T-helper 17 cell (primary cell): ENCODE measurements at regions not wholly inside any gene's neighbourhood (a gene's known extent, or its start where the extent isn't known, plus 50 kb on each side); places are given as distances from the start of the nearest gene placed in this dataset.
"Not testable (repeated sequence)": the region's sequence is repeated elsewhere in the genome, so short reads cannot be mapped to it uniquely, and the experiment has no call there.

ENCODE experiments used
- ATAC-seq: fragments of 150-1000 bp; cut with Tn5 transposase; 2 replicates; pipeline ENCODE4 v1.10.0; 2021; ENCODE audit warnings: mild to moderate bottlenecking, moderate library complexity
- DNase-seq, 3 donors: peaks; one replicate each; pipeline versions ENCODE4 v3.0.0 to v3.0.0-alpha.2; 2020 to 2021
- H3K9me3 ChIP-seq: one replicate; pipeline ENCODE4 v1.7.0; 2013; ENCODE audit warnings: low read length, mild to moderate bottlenecking; ENCODE audit not compliant: control insufficient read depth, poor library complexity, severe bottlenecking
- H3K27ac Mint-ChIP-seq: one replicate; pipeline ENCODE4 v1.8.0; 2022; ENCODE audit warnings: mild to moderate bottlenecking, moderate library complexity, mixed read lengths
- H3K27me3 Mint-ChIP-seq: one replicate; pipeline ENCODE4 v1.8.0; 2022; ENCODE audit warnings: mixed read lengths
- H3K36me3 Mint-ChIP-seq: one replicate; pipeline ENCODE4 v1.8.0; 2022; ENCODE audit warnings: low read depth, mixed read lengths
- H3K4me1 Mint-ChIP-seq: one replicate; pipeline ENCODE4 v1.8.0; 2022; ENCODE audit warnings: mild to moderate bottlenecking, mixed read lengths
- H3K4me3 Mint-ChIP-seq: one replicate; pipeline ENCODE4 v1.8.0; 2022; ENCODE audit warnings: mild to moderate bottlenecking, moderate library complexity, mixed read lengths

DNA sequence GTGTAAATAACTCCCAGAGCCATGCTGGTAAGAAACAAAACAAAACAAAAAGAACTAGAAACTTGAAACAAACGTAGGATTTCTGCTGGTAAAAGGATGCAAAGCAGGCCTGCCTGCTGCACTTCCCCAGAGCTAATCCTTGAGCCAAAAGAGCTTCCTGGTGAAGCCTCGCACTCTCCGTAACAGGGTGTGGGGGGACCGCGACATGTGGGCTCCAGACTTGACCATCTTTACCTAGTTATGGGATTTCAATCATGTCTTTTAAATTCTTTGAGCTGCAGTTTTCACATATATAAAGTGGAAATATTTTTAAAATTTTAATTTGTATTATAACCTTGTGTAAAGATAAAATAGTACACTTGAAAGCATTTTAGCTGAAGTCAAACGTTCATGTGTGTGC is 92.5 kb downstream of the POTEG start:
- not testable (repeated sequence) for H3K4me1 Mint-ChIP-seq, H3K27me3 Mint-ChIP-seq, ATAC-seq, H3K27ac Mint-ChIP-seq, H3K9me3 ChIP-seq, H3K36me3 Mint-ChIP-seq, H3K4me3 Mint-ChIP-seq, DNase-seq

DNA sequence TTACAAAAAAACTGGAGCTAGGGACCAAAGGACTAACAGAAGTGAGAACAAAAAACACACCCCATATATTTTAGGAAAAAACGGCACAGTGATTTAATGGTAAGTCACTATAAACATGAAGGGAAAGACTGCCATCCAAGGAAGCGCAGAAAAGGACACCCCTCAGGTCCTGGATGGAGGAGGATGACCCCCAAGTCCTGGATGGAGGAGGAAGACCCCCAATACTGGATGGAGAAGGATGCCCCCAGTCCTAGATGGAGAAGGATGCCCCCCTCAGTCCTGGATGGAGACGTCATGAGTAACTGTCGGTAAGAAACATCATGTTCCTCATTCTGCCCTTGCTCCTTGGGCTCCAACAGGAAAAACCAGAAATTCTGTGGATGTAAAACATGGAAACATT is 89.9 kb downstream of the POTEG start:
- H3K36me3 Mint-ChIP-seq, H3K4me1 Mint-ChIP-seq, ATAC-seq, H3K27ac Mint-ChIP-seq, H3K4me3 Mint-ChIP-seq, H3K9me3 ChIP-seq, DNase-seq, H3K27me3 Mint-ChIP-seq: not testable (repeated sequence)

DNA sequence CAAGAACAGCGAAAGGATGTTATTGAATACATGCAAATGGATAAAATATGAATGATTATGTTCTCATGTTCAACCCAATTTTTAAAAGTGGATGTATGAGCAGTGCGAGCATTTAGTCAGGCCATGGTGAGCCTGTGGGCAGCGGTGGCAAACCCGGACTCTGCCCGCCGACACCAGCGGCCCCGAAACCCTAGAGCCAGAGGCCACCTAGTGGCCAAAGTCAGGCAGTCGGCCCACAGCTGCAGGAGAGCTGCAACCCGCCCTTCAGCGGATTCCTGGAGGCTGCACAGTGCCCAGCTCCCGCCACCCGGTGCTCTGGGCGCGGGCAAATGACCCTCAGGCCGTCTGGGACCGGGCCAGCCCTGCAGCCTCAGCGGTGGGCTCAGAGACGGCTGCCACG is 89.5 kb downstream of the POTEG start:
- not testable (repeated sequence) for H3K9me3 ChIP-seq, H3K4me1 Mint-ChIP-seq, H3K4me3 Mint-ChIP-seq, H3K27me3 Mint-ChIP-seq, DNase-seq, ATAC-seq, H3K27ac Mint-ChIP-seq, H3K36me3 Mint-ChIP-seq

DNA sequence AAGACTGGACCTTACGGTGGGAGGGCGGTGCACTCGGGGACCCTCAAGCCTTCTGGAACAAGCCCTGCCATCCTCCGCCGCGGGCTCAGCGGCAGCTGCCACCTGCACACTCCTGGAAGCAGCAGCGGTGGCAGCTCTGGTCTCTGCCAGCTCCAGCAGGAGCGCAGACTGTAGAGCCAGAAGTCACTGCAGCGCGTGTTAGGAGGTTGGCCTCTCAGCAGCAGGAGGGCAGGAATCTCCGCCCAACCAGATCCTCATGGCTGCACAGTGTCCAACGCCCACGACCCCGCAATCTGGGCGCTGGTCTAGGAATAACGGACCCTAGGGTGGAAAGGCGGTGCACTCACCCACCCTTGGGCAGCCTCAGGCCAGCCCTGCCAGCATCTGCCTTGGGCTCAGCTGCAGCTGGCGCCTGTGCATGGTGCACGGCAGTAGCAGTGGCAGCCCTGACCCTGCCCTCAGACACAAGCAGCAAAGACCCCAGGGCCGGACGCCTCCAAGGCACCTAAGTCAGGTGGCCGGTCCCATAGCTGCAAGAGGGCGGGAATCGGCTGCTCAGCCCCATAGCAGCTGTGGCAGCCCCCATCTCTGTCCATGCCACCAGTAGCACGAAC is 88.7 kb downstream of the POTEG start:
- not testable (repeated sequence) for H3K27ac Mint-ChIP-seq, DNase-seq, H3K27me3 Mint-ChIP-seq, ATAC-seq, H3K4me1 Mint-ChIP-seq, H3K9me3 ChIP-seq, H3K4me3 Mint-ChIP-seq, H3K36me3 Mint-ChIP-seq

DNA sequence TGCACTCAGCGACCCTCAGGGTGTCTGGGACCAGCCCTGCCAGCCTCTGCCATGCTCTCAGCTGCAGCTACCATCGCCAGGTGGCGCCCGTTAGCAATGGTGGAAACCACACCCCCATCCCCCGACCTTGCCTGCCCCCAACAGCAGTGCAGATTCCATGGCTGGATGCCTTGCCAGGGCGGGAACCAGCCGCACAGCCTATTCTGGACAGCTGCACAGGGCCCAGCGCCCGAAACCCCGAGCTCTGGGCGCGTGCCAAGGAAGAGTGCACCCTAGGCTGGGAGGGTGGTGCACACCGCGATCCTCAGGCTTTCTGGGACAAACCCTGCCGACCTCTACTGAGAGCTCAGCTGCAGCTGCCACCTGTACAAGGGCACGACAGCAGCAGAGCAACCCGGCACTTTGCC is 88.1 kb downstream of the POTEG start:
- not testable (repeated sequence) for H3K27me3 Mint-ChIP-seq, H3K4me1 Mint-ChIP-seq, H3K27ac Mint-ChIP-seq, DNase-seq, H3K36me3 Mint-ChIP-seq, ATAC-seq, H3K9me3 ChIP-seq, H3K4me3 Mint-ChIP-seq

DNA sequence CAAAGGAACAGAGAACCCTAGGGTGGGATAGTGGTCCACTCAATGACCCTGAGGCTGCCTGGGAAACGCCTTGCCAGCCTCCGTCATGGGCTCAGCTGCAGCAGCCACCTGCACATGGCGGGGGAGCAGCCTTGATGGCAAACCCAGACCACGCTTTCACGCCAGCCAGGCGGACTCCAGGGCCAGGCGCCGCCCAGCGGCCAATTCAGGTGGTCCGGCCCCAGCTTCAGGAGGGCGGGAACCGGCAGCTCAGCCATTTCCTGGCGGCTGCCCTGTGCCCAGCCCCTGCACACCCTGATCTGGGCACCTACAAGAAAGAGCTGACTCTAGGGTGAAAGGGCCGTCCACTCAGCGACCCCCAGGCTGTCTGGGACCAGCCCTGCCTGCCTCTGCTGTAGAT is 87.5 kb downstream of the POTEG start:
- H3K27ac Mint-ChIP-seq, ATAC-seq, H3K9me3 ChIP-seq, H3K36me3 Mint-ChIP-seq, H3K4me3 Mint-ChIP-seq, DNase-seq, H3K4me1 Mint-ChIP-seq, H3K27me3 Mint-ChIP-seq: not testable (repeated sequence)

DNA sequence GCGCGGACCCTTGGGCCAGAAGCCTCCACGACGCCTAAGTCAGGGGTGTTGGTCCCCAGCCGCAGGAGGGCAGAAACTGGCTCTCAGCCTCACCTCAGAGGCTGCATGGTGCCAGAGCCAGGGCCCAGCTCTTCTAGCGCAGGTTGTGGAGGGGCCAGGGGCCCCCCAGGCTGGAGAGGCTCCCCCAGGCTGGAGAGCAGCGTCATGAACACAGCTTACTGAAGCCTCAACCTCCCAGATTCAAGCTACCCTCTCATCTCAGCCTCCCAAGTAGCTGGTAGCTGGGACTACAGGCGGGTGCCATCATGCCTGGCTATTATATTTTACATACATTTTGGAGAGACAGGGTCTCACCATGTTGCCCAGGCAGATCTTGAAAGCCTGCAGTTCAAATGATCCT is 87.0 kb downstream of the POTEG start:
- ATAC-seq, H3K36me3 Mint-ChIP-seq, H3K27ac Mint-ChIP-seq: not testable (repeated sequence)

More for the DNA sequence above, 87.0 kb downstream of the POTEG start:
- not testable (repeated sequence) for H3K9me3 ChIP-seq, DNase-seq, H3K4me3 Mint-ChIP-seq, H3K4me1 Mint-ChIP-seq, H3K27me3 Mint-ChIP-seq
